MCF 10A (cell line): ENCODE measurements at regions not wholly inside any gene's neighbourhood (a gene's known extent, or its start where the extent isn't known, plus 50 kb on each side); places are given as distances from the start of the nearest gene placed in this dataset.

Source experiments
- BruUV-seq: library from RNA; stranded (reverse); fragments of 400-500 nt; replicated peaks from 2 replicates; lab custom pipeline; 2021; lab: Mats Ljungman, UMichigan
- CTCF ChIA-PET: fragments of 300-600 bp; sonication (Branson Sonifier 250); formaldehyde crosslinking; extraction: SDS; loops from one replicate; lab custom pipeline; 2021; ENCODE audit warnings: antibody characterized with exemption, inconsistent platforms; lab: Yijun Ruan, JAX
- POLR2A ChIA-PET: fragments of 300-600, 350-650 bp; sonication (Branson Sonifier 250); formaldehyde crosslinking; extraction: SDS; loops from one replicate; lab custom pipeline; 2020; ENCODE audit warnings: antibody characterized with exemption, inconsistent platforms; lab: Yijun Ruan, JAX
- DNase-seq: peaks from one replicate; pipeline ENCODE4 v3.0.0-alpha.2; 2018; ENCODE audit not compliant: unreplicated experiment
- H3K27ac Mint-ChIP-seq: one replicate; pipeline ENCODE4 v1.8.0; 2022; ENCODE audit warnings: mild to moderate bottlenecking, low read depth, mixed read lengths; ENCODE audit not compliant: unreplicated experiment
- H3K27me3 Mint-ChIP-seq: one replicate; pipeline ENCODE4 v1.8.0; 2022; ENCODE audit warnings: mixed read lengths; ENCODE audit not compliant: insufficient read depth, unreplicated experiment
- H3K36me3 Mint-ChIP-seq: one replicate; pipeline ENCODE4 v1.8.0; 2022; ENCODE audit warnings: mild to moderate bottlenecking, moderate library complexity, mixed read lengths; ENCODE audit not compliant: insufficient read depth, unreplicated experiment
- H3K4me1 Mint-ChIP-seq: one replicate; pipeline ENCODE4 v1.8.0; 2022; ENCODE audit warnings: mixed read lengths; ENCODE audit not compliant: insufficient read depth, unreplicated experiment
- H3K4me3 Mint-ChIP-seq: one replicate; pipeline ENCODE4 v1.8.0; 2022; ENCODE audit warnings: mild to moderate bottlenecking, moderate library complexity, mixed read lengths; ENCODE audit not compliant: unreplicated experiment
- H3K9me3 Mint-ChIP-seq: one replicate; pipeline ENCODE4 v1.8.0; 2022; ENCODE audit warnings: mixed read lengths; ENCODE audit not compliant: unreplicated experiment
- CTCF ChIP-seq: fragments of 200-600 bp; IDR thresholded peaks from one replicate; pipeline ENCODE4 v1.8.0; 2022; ENCODE audit warnings: antibody characterized with exemption, mild to moderate bottlenecking; ENCODE audit not compliant: unreplicated experiment
- intact Hi-C: fragments of 100-400 bp; cut with micrococcal nuclease; formaldehyde crosslinking; loops from 2 replicates; pipeline ENCODE4 v1.14.1; 2022

DNA sequence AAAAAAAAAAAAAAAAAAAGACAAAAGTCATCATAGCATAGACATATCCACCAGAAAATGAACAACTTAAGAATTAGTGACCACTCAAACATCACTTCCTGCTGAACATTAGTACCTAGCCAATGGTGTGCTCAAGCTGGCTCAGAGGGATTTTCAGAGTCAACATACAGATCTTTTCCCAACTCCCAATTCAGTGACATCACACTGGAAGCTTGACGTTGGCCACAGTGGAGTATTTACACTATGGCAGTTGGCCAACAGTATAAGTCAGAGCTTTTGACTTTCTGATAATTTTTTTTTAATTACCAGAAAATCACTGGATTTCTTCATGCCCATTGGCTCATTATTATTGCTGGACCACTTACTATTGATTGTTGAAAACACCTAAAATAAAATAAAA, 383.5 kb downstream of the ARHGEF28 start:
- no peaks in the 10 kb centered on the region for H3K4me1 Mint-ChIP-seq
- DNase-seq = peak; percentile 20
- TF ChIP-seq CTCF = no peak
- no peak overlapping the region for H3K4me3 Mint-ChIP-seq
- CTCF ChIA-PET = interaction anchor here (0.8 kb wide), 1 partner anchor 13 kb away, joined by 4 read pairs; no protein-coding TSS in a partner anchor
- POLR2A ChIA-PET = interaction anchor here (0.5 to 1.2 kb wide), 2 partner anchors 19 to 165 kb away, joined by 3 to 5 read pairs; no protein-coding TSS in a partner anchor
- H3K27me3 Mint-ChIP-seq = no peaks in the 10 kb centered on the region
- no peaks in the 10 kb centered on the region for H3K9me3 Mint-ChIP-seq
- BruUV-seq = no TSS peak
- intact Hi-C loops = no loop called here
- no peaks in the 10 kb centered on the region for H3K36me3 Mint-ChIP-seq
- no peak overlapping the region for H3K27ac Mint-ChIP-seq

GRCh38 chr5:74007193-74007592, 381.2 kb downstream of the ARHGEF28 start:
- intact Hi-C loops = no loop called here
- Mint-ChIP-seq H3K36me3 (no peaks in the 10 kb centered on the region), H3K4me1 (no peaks in the 10 kb centered on the region), H3K27ac (no peak overlapping the region), H3K4me3 (no peak overlapping the region), H3K27me3 (no peaks in the 10 kb centered on the region), H3K9me3 (no peaks in the 10 kb centered on the region)
- ChIA-PET POLR2A (no interaction called here), CTCF (no interaction called here)
- BruUV-seq = no TSS peak
- TF ChIP-seq CTCF = no peak
- DNase-seq = no peak

DNA sequence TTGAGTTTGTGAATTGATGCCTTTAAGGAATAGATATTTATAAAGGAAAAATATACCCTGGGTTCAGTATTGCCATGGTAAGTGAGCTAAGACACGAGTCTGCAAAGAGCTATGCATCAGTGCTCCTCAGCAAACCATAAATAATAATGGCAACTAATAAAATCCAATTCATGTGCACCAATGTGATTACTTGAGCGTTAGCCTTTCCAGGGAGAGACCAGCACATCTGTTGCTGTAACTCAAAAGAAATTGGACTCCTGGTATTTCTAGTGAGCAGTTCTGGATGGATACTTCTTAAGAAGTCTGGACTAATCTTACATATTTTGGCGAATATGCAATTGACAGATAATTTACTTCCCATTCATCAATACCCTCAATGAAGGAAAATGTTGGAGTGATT, 373.3 kb downstream of the ARHGEF28 start:
- peaks cover 6% of the 10 kb centered on the region for H3K4me1 Mint-ChIP-seq
- intact Hi-C loops = no loop called here
- no peaks in the 10 kb centered on the region for H3K27me3 Mint-ChIP-seq
- TF ChIP-seq CTCF = no peak
- ChIA-PET POLR2A (interaction anchor here (0.7 kb wide), 2 partner anchors 34 to 36 kb away, joined by 3 read pairs; no protein-coding TSS in a partner anchor), CTCF (interaction anchor here (0.7 kb wide), 1 partner anchor 650 kb away, joined by 3 read pairs; no protein-coding TSS in a partner anchor)
- no peak for DNase-seq
- H3K27ac Mint-ChIP-seq = peak overlapping the region; percentile 47
- no peaks in the 10 kb centered on the region for H3K36me3 Mint-ChIP-seq
- no peaks in the 10 kb centered on the region for H3K9me3 Mint-ChIP-seq
- H3K4me3 Mint-ChIP-seq = no peak overlapping the region
- no TSS peak for BruUV-seq

DNA sequence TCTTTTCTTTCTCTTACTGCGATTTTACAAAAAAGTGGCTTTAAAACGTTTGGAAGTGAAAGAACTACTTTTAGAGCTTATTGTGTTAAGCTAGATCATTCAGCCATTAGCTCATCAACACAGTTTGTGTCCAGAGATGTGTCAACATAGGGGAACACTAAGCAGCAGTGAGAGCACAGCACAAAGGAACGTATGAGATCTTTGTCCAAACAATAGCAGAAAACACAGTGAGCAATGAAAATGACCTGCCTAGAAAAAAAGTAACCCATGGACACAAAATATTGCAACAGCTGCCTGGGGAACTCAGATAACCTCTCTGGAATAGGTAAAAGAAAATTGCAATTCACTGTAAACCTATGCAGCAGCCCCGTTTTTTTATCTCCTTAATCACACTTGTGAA, 372.5 kb downstream of the ARHGEF28 start:
- ChIA-PET CTCF (interaction anchor here (0.7 to 0.9 kb wide), 3 partner anchors 17 to 651 kb away, joined by 3 read pairs; no protein-coding TSS in a partner anchor), POLR2A (interaction anchor here (0.5 to 1.0 kb wide), 4 partner anchors 35 to 860 kb away, joined by 3 read pairs; no protein-coding TSS in a partner anchor)
- H3K4me3 Mint-ChIP-seq = no peak overlapping the region
- peaks cover 6% of the 10 kb centered on the region for H3K4me1 Mint-ChIP-seq
- TF ChIP-seq CTCF = no peak
- no peak for DNase-seq
- H3K27me3 Mint-ChIP-seq = no peaks in the 10 kb centered on the region
- no peaks in the 10 kb centered on the region for H3K9me3 Mint-ChIP-seq
- intact Hi-C loops = no loop called here
- H3K27ac Mint-ChIP-seq = no peak overlapping the region
- BruUV-seq = no TSS peak
- H3K36me3 Mint-ChIP-seq = no peaks in the 10 kb centered on the region
